Loucy (cell line): ENCODE measurements at regions not wholly inside any gene's neighbourhood (a gene's known extent, or its start where the extent isn't known, plus 50 kb on each side); places are given as distances from the start of the nearest gene placed in this dataset.

Experiments
- H2AFZ ChIP-seq: fragments of 200-600 bp; sonication (generic); 2 replicates; pipeline ENCODE4 v1.6.0; 2016; ENCODE audit warnings: antibody characterized with exemption, mild to moderate bottlenecking, low read length, moderate library complexity
- H3F3A ChIP-seq: fragments of 200-600 bp; 2 replicates; pipeline ENCODE4 v1.6.0; 2016; ENCODE audit warnings: antibody characterized with exemption, low read depth, mild to moderate bottlenecking
- H3K27me3 ChIP-seq: fragments of 200-600 bp; sonication (generic); 2 replicates; pipeline ENCODE4 v1.6.1; 2014; ENCODE audit warnings: low read length, mild to moderate bottlenecking; ENCODE audit not compliant: insufficient read depth, poor library complexity, severe bottlenecking
- H3K36me3 ChIP-seq: fragments of 200-600 bp; sonication (generic); 2 replicates; pipeline ENCODE4 v1.6.1; 2016; ENCODE audit warnings: low read length; ENCODE audit not compliant: insufficient read depth
- H3K4me1 ChIP-seq: fragments of 200-600 bp; sonication (generic); 2 replicates; pipeline ENCODE4 v1.5.1; 2014; ENCODE audit warnings: low read length, mild to moderate bottlenecking; ENCODE audit not compliant: insufficient read depth, poor library complexity, severe bottlenecking
- H3K4me2 ChIP-seq: fragments of 200-600 bp; sonication (generic); 2 replicates; pipeline ENCODE4 v1.6.0; 2014; ENCODE audit warnings: antibody characterized with exemption, low read length, low read depth, mild to moderate bottlenecking; ENCODE audit not compliant: poor library complexity, severe bottlenecking
- H3K4me3 ChIP-seq: fragments of 200-600 bp; sonication (generic); 2 replicates; pipeline ENCODE4 v1.5.1; 2014; ENCODE audit warnings: low read length, mild to moderate bottlenecking, mixed read lengths; ENCODE audit not compliant: poor library complexity, severe bottlenecking
- H3K79me2 ChIP-seq: fragments of 200-600 bp; sonication (generic); 2 replicates; pipeline ENCODE4 v1.6.1; 2014; ENCODE audit warnings: low read length; ENCODE audit not compliant: insufficient read depth
- H3K9ac ChIP-seq: fragments of 200-600 bp; sonication (generic); 2 replicates; pipeline ENCODE4 v1.6.0; 2014; ENCODE audit warnings: mild to moderate bottlenecking, low read depth, low read length, moderate library complexity; ENCODE audit not compliant: poor library complexity, severe bottlenecking
- H3K9me2 ChIP-seq: fragments of 200-600 bp; sonication (generic); replicated peaks from 2 replicates; pipeline ENCODE4 v1.6.1; 2016; ENCODE audit warnings: low read depth, low read length, mixed read lengths
- H3K9me3 ChIP-seq: fragments of 200-600 bp; sonication (generic); 2 replicates; pipeline ENCODE4 v1.6.1; 2014; ENCODE audit warnings: mild to moderate bottlenecking, antibody characterized with exemption, low read length, low read depth; ENCODE audit not compliant: insufficient read depth
- H4K20me1 ChIP-seq: fragments of 200-600 bp; sonication (generic); 2 replicates; pipeline ENCODE4 v1.6.0; 2014; ENCODE audit warnings: antibody characterized with exemption, low read length, mild to moderate bottlenecking; ENCODE audit not compliant: insufficient read depth, poor library complexity, severe bottlenecking
- EZH2phosphoT487 ChIP-seq: fragments of 200-600 bp; IDR thresholded peaks from 2 replicates; pipeline ENCODE4 v1.6.1; 2018; ENCODE audit warnings: antibody characterized with exemption, mild to moderate bottlenecking, moderate library complexity, borderline replicate concordance
- TF ChIP-seq, protein P1 (sequence below): fragments of 200-600 bp; sonication (generic); conservative IDR thresholded peaks from 2 replicates; pipeline ENCODE4 v1.5.1; 2014; ENCODE audit warnings: mild to moderate bottlenecking, antibody characterized with exemption, low read length

DNA sequence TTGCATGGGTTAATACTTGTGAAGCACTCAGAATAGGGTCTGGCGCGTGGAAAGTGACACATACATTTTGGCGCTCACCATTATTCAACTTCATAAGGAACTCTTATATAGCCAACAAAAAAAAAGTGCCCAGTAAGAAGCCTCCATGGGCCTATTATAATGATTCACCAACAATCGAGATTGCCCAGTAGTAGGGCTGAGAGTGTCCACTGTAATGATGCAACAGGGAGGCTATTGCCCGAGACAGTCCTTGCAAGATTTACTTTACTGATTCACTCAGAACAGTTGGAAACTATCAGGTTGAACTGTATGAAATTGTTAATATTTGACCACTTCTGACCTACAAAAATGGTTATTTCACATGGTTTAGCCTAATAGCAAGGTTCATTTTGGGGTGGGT is 86.0 kb downstream of the PJA1 start:
- Histone ChIP-seq H2AFZ (no peak overlapping the region), H3K4me3 (no peak overlapping the region), H3K9me3 (no peaks in the 10 kb centered on the region), H3K9me2 (no peaks in the 10 kb centered on the region), H3F3A (no peaks in the 10 kb centered on the region), H3K9ac (no peak overlapping the region), H4K20me1 (no peaks in the 10 kb centered on the region), H3K36me3 (no peaks in the 10 kb centered on the region), H3K79me2 (no peaks in the 10 kb centered on the region), H3K4me2 (no peak overlapping the region), H3K27me3 (no peaks in the 10 kb centered on the region), H3K4me1 (no peaks in the 10 kb centered on the region)
- TF ChIP-seq EZH2phosphoT487: no peak
- TF ChIP-seq, protein P1, sequence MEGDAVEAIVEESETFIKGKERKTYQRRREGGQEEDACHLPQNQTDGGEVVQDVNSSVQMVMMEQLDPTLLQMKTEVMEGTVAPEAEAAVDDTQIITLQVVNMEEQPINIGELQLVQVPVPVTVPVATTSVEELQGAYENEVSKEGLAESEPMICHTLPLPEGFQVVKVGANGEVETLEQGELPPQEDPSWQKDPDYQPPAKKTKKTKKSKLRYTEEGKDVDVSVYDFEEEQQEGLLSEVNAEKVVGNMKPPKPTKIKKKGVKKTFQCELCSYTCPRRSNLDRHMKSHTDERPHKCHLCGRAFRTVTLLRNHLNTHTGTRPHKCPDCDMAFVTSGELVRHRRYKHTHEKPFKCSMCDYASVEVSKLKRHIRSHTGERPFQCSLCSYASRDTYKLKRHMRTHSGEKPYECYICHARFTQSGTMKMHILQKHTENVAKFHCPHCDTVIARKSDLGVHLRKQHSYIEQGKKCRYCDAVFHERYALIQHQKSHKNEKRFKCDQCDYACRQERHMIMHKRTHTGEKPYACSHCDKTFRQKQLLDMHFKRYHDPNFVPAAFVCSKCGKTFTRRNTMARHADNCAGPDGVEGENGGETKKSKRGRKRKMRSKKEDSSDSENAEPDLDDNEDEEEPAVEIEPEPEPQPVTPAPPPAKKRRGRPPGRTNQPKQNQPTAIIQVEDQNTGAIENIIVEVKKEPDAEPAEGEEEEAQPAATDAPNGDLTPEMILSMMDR: no peak

DNA sequence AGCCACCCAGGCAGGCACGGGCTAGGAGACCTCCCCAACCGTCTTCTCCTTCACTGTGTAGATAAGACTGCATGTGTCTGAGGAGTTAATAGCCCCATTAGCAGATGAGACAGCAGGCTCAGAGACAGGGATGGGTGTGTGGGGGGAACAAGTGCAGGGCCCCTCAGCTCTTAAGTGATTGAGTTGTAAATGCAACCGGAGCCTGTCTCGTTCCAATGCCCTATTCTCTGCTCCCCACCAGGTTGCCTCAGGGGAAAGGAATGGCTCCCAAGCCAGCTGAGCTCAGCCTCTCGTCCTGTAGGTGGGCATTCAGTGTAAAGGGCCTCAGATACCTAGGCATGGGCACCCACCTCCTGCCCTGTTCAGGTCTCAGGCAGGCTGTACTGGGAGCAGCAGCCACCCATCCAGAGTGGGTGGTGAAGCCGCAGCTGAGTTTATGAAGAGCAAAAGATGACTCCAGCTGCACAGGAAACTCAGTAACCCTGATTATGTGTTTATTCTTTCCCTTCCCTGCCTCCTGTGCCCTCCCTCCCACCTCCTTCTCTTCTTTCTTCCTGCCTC is 87.3 kb downstream of the PJA1 start:
- Histone ChIP-seq H4K20me1 (no peaks in the 10 kb centered on the region), H3K4me2 (no peak overlapping the region), H2AFZ (no peak overlapping the region), H3K4me3 (no peak overlapping the region), H3K9me3 (no peaks in the 10 kb centered on the region), H3K27me3 (no peaks in the 10 kb centered on the region), H3K79me2 (no peaks in the 10 kb centered on the region), H3F3A (no peaks in the 10 kb centered on the region), H3K9me2 (no peaks in the 10 kb centered on the region), H3K9ac (no peak overlapping the region), H3K4me1 (no peaks in the 10 kb centered on the region), H3K36me3 (no peaks in the 10 kb centered on the region)
- no peak for TF ChIP-seq EZH2phosphoT487
- TF ChIP-seq, protein P1: no peak

DNA sequence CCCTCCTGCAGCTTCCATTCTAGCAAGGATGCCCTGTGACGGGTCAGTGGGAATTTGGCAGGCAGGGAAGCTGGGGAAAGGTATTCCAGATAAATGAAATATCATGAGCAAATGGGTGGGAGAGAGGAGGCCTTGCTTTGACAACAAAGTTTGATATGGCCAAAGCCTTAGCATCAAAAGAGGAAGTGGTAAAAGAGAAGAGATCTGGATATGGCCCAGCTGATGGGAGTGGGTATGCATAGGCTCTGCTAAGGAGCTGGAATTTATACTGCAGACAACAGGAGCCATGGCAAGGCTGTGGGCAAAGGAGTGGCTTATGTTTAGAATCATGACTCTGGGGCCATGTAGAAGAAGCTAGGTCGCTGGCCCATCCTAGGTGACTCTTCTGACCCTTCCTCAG is 89.2 kb downstream of the PJA1 start:
- Histone ChIP-seq H3F3A (no peaks in the 10 kb centered on the region), H3K9me3 (no peaks in the 10 kb centered on the region), H4K20me1 (no peaks in the 10 kb centered on the region), H3K9ac (no peak overlapping the region), H3K27me3 (no peaks in the 10 kb centered on the region), H3K4me2 (no peak overlapping the region), H3K9me2 (no peaks in the 10 kb centered on the region), H3K4me3 (no peak overlapping the region), H3K4me1 (no peaks in the 10 kb centered on the region), H2AFZ (no peak overlapping the region), H3K36me3 (no peaks in the 10 kb centered on the region), H3K79me2 (no peaks in the 10 kb centered on the region)
- no peak for TF ChIP-seq EZH2phosphoT487
- TF ChIP-seq, protein P1: no peak
